Thymus (tissue), 11 donors: ENCODE measurements at regions not wholly inside any gene's neighbourhood (a gene's known extent, or its start where the extent isn't known, plus 50 kb on each side); places are given as distances from the start of the nearest gene placed in this dataset.

Experiments
- DNase-seq, 9 donors: peaks; one replicate each; pipeline ENCODE4 v3.0.0-alpha.2; 2013; ENCODE audit warnings: low spot score in 9 of 9, low read depth in 6 of 9, missing footprints in 1 of 9
- H3K27ac ChIP-seq, 2 donors: one replicate each; pipeline ENCODE4 v1.5.1; 2013; ENCODE audit warnings: control low read depth in 1 of 2, low read depth in 1 of 2, low read length in 1 of 2, mild to moderate bottlenecking in 1 of 2, moderate library complexity in 1 of 2
- H3K27me3 ChIP-seq, 2 donors: one replicate each; pipeline ENCODE4 v1.5.1; 2013; ENCODE audit warnings: low read length in 1 of 2; ENCODE audit not compliant: control insufficient read depth in 2 of 2, insufficient read depth in 1 of 2
- H3K36me3 ChIP-seq, 2 donors: one replicate each; pipeline ENCODE4 v1.5.1; 2013; ENCODE audit warnings: low read length in 1 of 2, mild to moderate bottlenecking in 1 of 2, moderate library complexity in 1 of 2; ENCODE audit not compliant: control insufficient read depth in 2 of 2, insufficient read depth in 2 of 2
- H3K4me1 ChIP-seq, 2 donors: one replicate each; pipeline ENCODE4 v1.5.1; 2013; ENCODE audit warnings: low read length in 2 of 2; ENCODE audit not compliant: control insufficient read depth in 2 of 2, insufficient read depth in 2 of 2
- H3K4me3 ChIP-seq, 2 donors: one replicate each; pipeline ENCODE4 v1.5.1; 2013; ENCODE audit warnings: low read length in 2 of 2, control low read depth in 1 of 2, mild to moderate bottlenecking in 1 of 2
- H3K9me3 ChIP-seq, 2 donors: one replicate each; pipeline ENCODE4 v1.5.1; 2013; ENCODE audit warnings: low read length in 1 of 2, mild to moderate bottlenecking in 1 of 2; ENCODE audit not compliant: control insufficient read depth in 2 of 2, insufficient read depth in 1 of 2
- WGBS: extraction: QIAGEN DNeasy Blood & Tissue Kit; methylation state at CpG from one replicate; pipeline ENCODE4 v1.1.7; 2013; 5-methylcytosine and 5-hydroxymethylcytosine counted together
- donor health status: healthy.

GRCh38 chr2:106028192-106028591, 165.9 kb downstream of the UXS1 start:
- no peaks in the 10 kb centered on the region for H3K27me3 ChIP-seq
- no peak overlapping the region for H3K27ac ChIP-seq
- DNase-seq: no peak
- H3K9me3 ChIP-seq: no peaks in the 10 kb centered on the region
- H3K4me3 ChIP-seq: no peak overlapping the region
- H3K4me1 ChIP-seq: peaks cover 4 to 12% of the 10 kb centered on the region in 2 donors
- H3K36me3 ChIP-seq: no peaks in the 10 kb centered on the region
- 85% methylated on average over 4 of the region's 4 CpGs for WGBS

- WGBS: 64% methylated on average over 6 of the region's 6 CpGs
- Histone ChIP-seq H3K9me3 (no peaks in the 10 kb centered on the region), H3K4me1 (peaks cover 4 to 12% of the 10 kb centered on the region in 2 donors), H3K36me3 (no peaks in the 10 kb centered on the region), H3K4me3 (no peak overlapping the region), H3K27ac (no peak overlapping the region), H3K27me3 (no peaks in the 10 kb centered on the region)
- no peak for DNase-seq
These were observed 167.6 kb downstream of the UXS1 start for GRCh38 chr2:106026271-106027190.

GRCh38 chr2:106025796-106026195, 168.3 kb downstream of the UXS1 start:
- H3K9me3 ChIP-seq: no peaks in the 10 kb centered on the region
- no peaks in the 10 kb centered on the region for H3K27me3 ChIP-seq
- DNase-seq: no peak
- H3K4me1 ChIP-seq: peaks cover 4 to 14% of the 10 kb centered on the region in 2 donors
- 82% methylated on average over 5 of the region's 5 CpGs for WGBS
- H3K4me3 ChIP-seq: no peak overlapping the region
- no peaks in the 10 kb centered on the region for H3K36me3 ChIP-seq
- no peak overlapping the region for H3K27ac ChIP-seq

- DNase-seq: no peak
- Histone ChIP-seq H3K27me3 (no peaks in the 10 kb centered on the region), H3K36me3 (no peaks in the 10 kb centered on the region), H3K4me1 (peaks cover 4 to 7% of the 10 kb centered on the region in 2 donors), H3K4me3 (no peak overlapping the region), H3K27ac (no peak overlapping the region), H3K9me3 (no peaks in the 10 kb centered on the region)
- over 99% methylated on average over 3 of the region's 3 CpGs for WGBS
These were observed 172.5 kb downstream of the UXS1 start for GRCh38 chr2:106021662-106022028.

- whole genome bisulfite sequencing: 88% methylated on average over 12 of the region's 12 CpGs
- DNase-seq: no peak
- Histone ChIP-seq H3K4me1 (peaks cover 0 to 4% of the 10 kb centered on the region in 2 donors), H3K27me3 (no peaks in the 10 kb centered on the region), H3K9me3 (no peaks in the 10 kb centered on the region), H3K36me3 (no peaks in the 10 kb centered on the region), H3K4me3 (no peak overlapping the region), H3K27ac (no peak overlapping the region)
These were observed 173.1 kb downstream of the UXS1 start for GRCh38 chr2:106020821-106021661.

GRCh38 chr2:106020032-106020431, 174.1 kb downstream of the UXS1 start:
- H3K36me3 ChIP-seq: no peaks in the 10 kb centered on the region
- H3K4me3 ChIP-seq: no peak overlapping the region
- H3K9me3 ChIP-seq: no peaks in the 10 kb centered on the region
- no peak for DNase-seq
- 92% methylated on average over 4 of the region's 4 CpGs for WGBS
- peaks cover 0 to 4% of the 10 kb centered on the region in 2 donors for H3K4me1 ChIP-seq
- no peak overlapping the region for H3K27ac ChIP-seq
- H3K27me3 ChIP-seq: no peaks in the 10 kb centered on the region

GRCh38 chr2:106018141-106018540, 176.0 kb downstream of the UXS1 start:
- no peaks in the 10 kb centered on the region for H3K27me3 ChIP-seq
- WGBS: 52% methylated on average over 5 of the region's 5 CpGs
- H3K27ac ChIP-seq: no peak overlapping the region
- H3K36me3 ChIP-seq: no peaks in the 10 kb centered on the region
- H3K9me3 ChIP-seq: no peaks in the 10 kb centered on the region
- DNase-seq: no peak
- no peak overlapping the region for H3K4me3 ChIP-seq
- peaks cover 0 to 4% of the 10 kb centered on the region in 2 donors for H3K4me1 ChIP-seq

- Histone ChIP-seq H3K27ac (no peak overlapping the region), H3K27me3 (no peaks in the 10 kb centered on the region), H3K36me3 (no peaks in the 10 kb centered on the region), H3K9me3 (peaks cover 2 to 4% of the 10 kb centered on the region in 2 donors), H3K4me1 (no peaks in the 10 kb centered on the region), H3K4me3 (no peak overlapping the region)
- no peak for DNase-seq
- WGBS: 98% methylated on average over 3 of the region's 3 CpGs
These were observed 181.3 kb downstream of the UXS1 start for GRCh38 chr2:106012591-106013347.
